NCI-H1436 treated with DMSO at 0.1 percent for 48 hours (cell line): ENCODE measurements at regions not wholly inside any gene's neighbourhood (a gene's known extent, or its start where the extent isn't known, plus 50 kb on each side); places are given as distances from the start of the nearest gene placed in this dataset.
"Not testable (repeated sequence)": the region's sequence is repeated elsewhere in the genome, so short reads cannot be mapped to it uniquely, and the experiment has no call there.

ENCODE experiments used
- DNase-seq: peaks from one replicate; lab custom pipeline; 2025; lab: John Stamatoyannopoulos, UW

DNA sequence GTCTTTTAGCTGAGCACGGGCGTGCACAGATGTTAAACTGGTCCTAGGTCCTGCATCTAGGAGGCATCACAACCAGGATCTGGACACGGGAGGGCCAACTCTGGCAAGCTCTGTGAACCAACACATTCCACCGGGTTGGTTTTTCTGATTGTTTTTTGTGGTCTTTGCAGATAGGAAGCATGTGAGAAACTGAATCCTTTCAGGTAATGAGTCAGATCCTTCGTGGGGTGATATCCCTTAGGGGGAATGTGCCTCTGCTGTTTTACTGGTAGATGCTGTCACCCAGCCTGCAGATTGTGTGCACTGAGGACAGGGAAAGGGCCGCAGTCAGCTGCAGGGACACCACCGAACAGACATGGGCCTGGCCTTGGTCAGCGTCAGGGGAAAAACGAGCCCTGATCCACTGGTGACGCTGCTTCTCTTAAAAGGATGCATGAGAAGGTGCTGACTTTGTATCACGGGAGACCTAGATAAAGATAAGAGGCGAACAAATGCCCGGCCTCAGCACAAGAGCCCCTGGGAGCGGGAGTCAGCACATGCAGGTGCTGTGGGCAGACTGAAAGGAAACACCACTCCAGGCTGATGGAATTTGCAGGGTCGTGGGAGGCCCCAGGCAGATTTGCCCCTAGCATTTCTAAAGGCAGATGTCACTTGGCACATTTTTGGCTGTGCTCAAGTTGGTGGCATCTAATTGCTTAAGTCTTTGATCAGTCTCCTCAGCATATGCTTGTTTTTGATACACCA is 51.1 kb downstream of the DOP1B start:
- DNase-seq, result no peak

DNA sequence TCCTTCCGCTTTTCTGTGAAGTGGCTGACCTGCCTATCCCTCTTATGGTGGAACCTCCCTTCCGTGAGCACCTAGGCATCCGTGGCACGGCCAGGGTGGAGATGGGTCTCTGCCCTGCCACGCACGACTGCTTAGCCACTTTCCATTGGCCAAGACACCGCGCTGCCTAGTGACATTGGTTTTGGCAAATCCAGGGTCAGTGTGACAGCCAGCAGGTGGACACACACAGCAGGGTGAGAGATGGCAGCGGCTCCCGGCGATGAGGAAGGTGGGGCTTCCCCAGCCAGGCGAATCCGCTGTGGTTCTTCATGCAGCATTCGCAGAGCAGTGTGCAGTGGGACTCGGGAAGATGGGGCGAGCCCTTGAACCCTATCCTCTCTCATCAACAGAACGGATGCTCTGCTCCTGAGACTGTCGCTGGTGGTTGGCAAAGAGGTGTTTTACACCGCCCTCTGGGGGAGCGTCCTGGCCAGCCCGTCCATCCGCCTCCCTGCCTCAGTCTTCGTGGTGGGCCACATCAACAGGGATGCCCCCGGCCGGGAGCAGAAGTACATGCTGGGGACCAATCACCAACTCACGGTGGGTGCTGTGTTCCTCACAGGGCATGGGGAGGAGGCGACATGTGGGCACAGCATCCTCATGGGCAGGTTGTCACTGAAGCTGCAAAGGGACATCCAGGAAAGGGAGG is 51.8 kb downstream of the DOP1B start:
- DNase-seq, result no peak

DNA sequence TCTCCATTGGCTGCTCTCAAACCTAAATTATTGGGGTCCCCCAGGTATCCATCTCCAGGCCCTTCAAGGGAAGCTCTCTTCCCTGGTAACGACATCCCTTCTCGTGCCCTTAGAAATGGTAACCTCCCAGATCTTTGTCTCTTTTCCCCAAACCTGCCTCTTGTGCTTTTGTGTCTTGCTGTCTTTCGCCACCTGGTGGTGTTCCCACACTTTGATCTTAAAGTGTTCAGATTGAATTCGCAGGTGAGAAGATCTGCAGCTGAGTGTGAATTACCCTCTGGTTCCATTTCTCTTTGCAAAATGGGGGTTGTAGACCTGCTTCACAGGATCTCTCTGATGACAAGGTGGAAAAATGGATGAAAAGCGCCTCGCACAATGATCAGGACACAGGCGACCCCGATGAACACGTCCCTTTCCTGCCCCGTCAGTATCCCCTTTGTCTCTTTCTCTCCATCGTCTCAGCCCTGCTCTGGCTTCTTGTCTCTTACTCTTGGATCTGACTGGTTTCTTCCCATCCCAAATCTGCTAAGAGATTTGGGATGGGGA is 53.1 kb downstream of the DOP1B start:
- peak; percentile 30 for DNase-seq

DNA sequence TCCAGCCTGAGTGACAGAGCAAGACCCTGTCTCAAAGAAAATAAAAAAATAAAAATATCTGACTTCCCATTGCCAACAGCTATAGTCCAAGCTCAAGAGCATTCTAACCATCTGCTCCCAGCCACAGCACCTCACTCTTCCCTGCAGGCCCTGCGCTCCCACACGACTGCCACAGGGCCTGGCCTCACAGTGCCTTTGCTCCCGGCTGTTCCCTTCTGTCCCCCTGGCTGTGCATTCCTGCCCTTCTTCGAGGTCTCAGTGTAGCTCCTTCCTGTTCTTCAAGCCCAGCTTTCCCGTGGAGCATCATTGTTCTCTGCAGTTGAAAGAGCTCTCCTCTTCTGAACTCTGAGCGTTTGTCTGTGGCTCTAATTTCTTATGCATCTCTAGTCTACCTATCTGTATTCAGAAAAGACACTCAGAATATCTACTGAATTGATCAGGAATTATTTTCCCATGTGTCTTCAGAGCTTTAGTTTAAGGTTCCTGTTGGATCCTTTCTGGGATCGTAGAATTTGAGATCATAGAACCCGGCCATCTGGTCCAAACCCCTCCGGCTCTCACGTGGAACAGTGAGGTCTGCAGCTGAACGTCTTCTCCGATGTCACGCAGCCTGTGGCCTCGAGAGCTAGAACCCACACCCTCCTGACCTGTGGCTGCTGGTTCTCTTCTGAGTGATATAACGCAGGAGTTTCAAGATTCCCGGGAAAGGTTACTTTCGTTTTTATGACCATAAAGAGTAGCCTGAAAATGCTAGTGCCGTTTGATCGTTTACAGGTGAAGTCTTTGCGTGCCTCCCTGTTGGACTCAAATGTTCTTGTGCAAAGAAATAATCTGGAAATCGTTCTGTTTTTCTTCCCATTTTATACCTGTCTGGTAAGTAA is 54.4 kb downstream of the DOP1B start:
- DNase-seq, result no peak

DNA sequence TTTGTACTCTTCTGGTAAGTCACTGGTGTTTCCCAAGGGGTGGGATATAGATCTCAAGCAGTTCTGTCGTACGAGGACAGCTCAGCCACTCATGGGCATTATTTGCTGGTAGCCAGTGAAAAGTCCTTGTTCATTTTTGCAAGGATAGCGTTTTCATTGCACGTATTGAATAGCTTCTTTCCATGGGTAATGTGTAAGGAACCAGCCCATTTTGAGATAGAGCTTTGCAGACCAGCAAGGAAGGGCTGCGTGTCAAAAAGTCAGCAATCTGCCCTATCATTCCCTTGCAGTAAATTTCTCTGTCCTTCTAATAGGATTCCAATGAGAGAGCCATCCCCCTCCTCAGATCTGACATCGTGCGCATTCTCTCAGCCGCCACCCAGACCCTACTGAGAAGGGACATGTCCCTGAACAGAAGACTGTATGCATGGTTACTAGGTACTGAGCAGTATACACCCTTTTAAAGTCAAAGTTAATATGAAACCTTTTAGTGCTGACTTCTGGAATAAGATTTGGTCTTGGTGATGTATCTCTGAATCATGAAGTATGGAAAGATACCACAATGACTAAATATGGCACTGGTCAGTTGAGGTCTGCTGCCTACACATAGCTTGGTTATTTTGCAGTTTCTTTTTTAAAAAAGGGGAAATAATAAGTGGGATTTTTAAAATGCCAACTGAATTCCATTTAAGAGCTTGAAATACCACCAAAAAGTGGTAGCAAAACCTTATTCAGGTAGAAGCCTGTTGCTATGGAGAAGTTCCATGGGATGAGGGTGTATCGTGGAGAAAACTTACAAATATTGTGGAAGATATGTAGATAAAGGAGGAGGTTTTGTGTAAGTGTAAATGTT is 55.3 kb downstream of the DOP1B start:
- DNase-seq, result no peak

DNA sequence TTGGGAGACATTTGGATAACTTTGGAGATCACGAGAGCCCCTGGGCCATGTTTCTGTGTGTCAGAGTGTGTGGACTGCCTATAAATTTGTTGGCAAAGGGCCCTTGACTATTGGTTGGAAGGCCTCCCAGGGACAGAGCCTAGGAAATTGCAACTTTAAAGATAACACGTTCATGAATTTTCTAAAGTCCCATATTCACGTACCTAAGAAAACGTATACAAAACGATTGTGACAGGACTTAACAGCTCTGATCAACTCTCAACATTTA is 55.8 kb downstream of the DOP1B start:
- no peak for DNase-seq

DNA sequence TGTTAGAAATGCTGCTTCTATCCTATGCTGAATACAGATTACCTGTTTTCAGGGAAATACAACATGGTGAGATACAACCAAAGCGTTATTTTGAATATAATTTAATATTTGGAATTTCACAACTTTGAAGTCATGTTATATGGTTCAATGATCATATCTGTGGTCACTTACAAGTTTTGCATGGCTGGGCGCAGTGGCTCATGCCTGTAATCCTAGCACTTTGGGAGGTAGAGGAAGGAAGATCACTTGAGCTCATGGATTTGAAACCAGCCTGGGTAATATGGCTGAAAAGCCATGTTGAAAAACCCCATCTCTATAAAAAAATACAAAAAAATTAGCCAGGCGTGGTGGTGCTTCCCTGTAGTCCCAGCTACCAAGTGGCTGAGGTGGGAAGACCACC is 57.9 kb downstream of the DOP1B start:
- no peak for DNase-seq

DNA sequence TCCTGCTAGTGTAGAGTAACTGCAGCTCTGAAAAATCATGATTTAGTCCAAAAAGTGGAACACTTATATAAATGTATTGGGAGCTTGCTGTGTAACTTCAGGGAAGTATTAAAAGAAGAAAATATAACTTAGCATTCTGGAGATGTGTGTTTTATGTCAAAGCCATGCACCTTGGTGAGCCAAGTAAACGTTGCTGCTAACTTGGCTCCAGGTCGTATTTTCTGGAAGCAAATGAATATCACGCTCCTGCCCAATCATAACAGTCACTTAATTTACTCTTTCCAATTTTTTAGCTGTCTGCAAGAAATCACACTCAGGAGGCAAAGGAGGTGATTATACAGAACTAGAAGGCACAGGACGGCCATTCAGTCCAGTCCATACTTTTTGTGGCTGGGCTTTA is 61.1 kb downstream of the DOP1B start:
- no peak for DNase-seq

DNA sequence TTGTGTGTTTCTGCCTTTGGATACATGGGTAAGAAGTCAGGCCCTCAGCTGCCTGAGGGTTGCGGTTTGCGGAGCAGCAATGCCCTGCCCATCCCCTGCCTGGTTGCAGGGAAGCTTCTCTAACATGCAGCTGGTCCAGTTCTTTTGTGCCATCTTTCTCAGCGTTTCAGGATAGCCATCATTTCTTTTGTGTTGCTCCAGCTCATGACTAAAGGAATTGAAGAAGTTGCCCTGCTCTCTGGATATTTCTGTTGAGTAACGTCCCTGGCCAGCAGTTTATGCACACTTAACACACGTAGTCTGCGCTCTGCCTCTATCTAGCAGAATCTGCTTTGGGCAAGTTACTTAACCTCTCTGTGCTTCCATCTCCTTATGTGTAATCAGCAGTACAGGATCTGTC is 62.1 kb downstream of the DOP1B start:
- DNase-seq, result no peak

DNA sequence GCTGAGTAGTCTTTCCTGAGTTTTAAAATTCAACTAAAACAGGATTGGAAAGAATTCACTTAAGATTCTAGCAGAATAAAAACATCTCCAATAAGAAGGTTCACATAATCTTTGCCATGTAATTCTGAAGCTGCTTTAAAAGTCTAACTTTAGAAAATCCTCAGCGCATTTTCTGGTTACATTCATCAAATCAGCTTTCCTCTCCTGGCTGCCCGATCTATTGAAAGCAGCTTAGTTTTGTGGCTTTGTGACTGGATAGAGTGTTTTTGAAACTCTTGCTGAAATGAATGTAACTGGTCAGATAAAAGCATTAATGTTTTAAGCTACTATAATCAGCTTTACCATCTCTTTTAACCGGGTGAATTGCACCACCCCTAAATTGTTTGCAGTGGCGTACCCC is 66.8 kb downstream of the DOP1B start:
- no peak for DNase-seq

DNA sequence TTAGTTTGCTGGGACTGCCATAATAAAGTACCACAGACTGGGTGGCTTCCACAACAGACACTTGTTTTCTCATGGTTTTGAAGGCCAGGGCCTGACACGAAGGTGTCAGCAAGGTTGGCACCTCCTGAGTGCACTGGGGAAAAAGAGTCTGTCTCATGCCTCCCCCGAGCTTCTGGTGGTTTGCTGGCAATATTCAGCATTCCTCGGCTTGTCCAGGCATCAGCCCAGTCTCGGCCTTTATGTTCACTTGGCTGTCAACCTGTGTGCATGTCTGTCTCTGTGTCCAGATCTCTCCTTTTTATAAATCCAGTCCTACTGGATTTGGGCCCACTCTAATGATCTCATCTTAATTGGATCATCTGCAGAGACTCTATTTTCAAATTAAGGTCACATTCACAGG is 72.6 kb downstream of the DOP1B start:
- no peak for DNase-seq

DNA sequence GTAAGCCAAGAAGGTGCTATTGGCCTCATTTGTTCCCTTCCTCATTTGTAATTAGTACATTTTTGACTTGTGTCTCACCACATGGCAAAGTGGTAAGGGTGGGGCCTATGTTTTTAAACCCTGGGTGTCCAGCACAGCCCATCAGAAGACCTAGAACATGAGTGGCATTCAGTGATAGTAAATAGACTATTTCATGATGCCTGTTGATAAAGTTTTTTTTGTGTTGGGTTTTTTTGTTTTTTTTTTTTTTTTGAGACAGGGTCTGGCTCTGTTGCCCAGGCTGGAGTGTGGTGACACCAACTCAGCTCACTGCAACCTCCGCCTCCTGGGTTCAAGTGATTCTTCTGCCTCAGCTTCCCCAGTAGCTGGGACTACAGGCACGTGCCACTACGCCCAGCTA is 74.8 kb downstream of the DOP1B start:
- DNase-seq, result not testable (repeated sequence)

DNA sequence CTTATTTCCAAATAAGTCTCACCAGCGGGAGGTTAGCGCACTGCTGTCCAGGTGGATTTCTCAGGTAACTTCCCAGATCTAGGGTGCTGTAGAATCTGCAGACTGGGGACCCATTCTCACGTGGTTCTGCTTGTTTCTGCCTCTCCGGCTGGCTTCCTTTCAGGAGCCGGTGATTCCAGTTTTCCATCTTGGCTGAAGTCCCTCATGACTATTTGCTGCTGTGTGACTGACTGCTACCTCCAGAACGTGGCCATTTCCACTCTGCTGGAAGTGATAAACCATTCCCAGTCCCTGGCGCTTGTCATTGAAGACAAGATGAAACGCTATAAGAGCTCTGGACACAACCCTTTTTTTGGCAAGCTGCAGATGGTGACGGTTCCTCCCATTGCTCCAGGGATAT is 76.0 kb downstream of the DOP1B start:
- DNase-seq, result no peak

DNA sequence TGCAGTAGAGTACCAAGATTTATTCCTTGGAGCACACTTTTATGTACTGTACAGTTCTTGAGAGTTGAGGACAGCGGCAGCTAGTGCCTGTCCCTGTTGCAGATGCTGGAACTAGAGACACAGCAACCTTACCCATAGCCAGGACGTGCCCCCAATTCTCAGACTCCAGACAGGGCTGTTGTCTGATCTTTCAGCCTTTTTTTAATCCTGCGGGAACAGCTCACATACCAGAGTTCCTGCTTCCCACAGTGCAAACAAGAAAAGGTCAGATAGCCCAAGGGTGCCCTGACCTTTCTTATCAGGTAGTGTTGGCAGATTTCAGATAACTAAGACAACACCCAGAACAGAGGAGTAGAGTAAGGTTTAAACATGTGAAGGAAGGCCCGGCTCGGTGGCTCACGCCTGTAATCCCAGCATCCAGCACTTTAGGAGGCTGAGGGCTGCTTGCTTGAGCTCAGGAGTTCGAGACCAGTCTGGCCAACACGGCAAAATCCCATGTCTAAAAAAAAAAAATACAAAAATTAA is 78.5 kb downstream of the DOP1B start:
- DNase-seq, result no peak

DNA sequence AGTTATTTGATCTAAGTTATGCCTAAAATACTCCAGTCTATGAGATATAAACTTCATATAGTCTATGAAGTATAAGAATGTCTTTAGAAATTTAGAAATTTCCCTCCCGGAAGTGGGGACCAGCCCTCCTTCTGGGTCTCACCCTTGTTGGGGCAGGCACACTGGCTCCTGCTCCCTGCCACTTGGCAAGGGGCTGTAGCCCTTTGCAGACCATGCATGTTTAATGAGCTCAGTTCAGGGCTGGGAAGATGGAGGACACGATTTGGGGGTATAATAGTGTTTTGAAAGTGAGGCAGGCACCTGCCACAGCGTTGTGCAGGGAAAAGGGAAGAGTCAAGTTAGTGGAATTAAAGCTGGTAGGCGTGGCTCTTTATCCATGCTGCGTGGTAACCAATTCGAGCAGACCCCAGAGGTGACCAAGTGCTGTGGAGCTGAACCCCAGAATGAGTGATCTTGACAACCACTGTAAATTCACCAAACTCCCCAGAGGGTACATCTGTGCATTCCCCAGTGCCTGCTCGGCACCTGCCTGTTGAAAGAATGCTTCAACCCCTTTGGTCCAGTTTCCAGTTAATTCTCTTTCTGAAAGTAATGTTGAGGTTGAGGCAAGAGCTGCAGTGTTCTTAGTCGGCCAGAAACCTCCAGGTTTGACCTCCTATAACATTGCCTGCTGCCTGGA is 79.6 kb downstream of the DOP1B start:
- DNase-seq, result no peak

DNA sequence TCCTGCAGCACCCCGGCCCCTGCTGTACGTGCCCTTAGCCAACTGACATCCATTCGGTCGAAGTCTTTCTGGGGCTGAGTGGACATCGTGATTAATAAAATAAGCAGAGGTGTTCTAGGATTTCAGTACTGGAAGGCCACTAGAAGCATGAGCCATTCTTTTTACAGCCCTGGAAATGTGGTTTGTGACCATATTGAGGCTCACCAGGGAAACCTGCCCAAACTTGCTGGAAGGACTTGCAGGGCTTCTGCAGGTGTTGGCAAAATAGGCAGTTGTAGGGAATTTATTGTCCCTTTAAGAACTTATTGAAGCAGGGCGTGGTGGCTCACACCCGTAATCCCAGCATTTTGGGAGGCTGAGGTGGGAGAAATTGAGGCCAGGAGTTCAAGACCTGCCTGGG is 80.8 kb downstream of the DOP1B start:
- DNase-seq, result no peak

DNA sequence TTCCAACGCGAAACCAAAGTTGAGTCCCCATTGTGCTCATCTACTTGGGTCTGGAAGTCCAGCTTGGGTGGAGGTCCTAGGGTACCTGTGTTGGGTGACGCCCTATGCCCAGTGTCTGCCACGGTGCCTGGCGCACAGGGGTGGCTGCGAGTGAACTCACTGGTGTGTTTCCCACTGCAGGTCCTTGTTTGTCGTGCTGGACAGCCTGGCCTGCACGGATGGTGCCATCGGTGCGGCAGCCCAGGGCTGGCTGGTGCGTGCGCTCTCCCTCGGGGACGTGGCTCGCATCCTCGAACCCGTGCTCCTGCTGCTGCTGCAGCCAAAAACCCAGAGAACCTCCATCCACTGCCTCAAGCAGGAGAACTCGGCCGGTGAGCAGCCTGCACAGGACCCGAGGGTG is 80.4 kb upstream of the MORC3 start:
- DNase-seq, result no peak

DNA sequence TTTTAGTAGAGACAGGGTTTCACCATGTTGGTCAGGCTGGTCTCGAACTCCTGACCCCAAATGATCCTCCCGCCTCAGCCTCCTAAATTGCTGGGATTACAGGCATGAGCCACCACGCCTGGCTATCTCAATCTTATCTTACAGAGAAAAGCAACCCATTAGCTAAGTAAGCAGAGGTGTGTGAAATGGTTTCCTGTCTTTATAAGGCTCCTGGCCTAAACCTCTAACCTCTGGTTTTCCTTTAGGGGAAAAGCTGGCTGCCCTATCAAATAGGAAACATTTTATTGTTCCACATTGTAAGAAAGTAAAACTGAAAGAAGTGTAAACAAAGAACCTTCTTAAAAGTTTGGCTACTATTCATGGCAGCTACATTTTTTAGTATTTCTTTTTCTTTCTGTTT is 78.3 kb upstream of the MORC3 start:
- DNase-seq, result no peak

DNA sequence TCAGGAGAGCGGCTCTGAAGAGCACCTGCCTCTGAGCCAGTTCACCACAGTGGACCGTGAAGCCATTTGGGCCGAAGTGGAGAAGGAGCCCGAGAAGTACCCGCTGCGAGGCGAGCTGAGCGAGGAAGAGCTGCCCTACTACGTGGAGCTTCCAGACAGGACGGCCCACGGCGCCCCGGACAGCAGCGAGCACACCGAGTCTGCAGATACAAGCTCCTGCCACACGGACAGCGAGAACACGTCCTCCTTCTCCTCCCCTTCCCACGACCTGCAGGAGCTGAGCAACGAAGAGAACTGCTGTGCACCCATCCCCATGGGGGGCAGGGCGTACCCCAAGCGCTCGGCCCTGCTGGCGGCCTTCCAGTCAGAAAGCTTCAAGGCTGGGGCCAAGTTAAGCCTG is 74.9 kb upstream of the MORC3 start:
- no peak for DNase-seq

DNA sequence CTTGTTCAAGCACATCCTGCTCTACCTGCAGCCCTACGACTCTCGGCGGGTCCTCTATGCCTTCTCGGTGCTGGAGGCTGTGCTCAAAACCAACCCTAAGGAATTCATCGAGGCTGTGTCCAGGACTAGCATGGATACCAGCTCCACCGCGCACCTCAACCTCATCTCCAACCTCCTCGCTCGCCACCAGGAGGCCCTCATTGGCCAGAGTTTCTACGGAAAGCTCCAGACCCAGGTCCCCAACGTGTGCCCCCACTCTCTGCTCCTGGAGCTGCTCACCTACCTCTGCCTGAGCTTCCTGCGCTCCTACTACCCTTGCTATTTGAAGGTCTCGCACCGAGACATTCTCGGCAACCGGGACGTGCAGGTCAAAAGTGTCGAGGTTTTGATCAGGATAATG is 74.3 kb upstream of the MORC3 start:
- no peak for DNase-seq

DNA sequence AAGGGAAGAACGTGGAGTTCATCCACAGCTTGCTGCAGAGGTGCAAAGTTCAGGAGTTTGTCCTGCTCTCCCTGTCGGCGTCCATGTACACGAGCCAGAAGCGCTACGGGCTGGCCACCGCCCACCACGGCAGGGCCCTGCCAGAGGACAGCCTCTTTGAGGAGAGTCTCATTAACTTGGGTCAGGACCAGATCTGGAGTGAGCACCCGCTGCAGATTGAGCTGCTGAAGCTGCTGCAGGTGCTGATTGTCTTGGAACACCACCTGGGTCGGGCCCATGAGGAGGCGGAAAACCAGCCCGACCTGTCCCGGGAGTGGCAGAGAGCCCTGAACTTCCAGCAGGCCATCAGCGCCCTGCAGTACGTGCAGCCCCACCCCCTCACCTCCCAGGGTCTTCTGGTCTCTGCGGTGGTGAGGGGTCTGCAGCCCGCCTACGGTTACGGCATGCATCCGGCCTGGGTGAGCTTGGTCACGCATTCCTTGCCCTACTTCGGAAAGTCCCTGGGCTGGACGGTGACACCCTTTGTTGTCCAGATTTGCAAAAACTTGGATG is 73.8 kb upstream of the MORC3 start:
- no peak for DNase-seq
